ENCODE measurements at regions not wholly inside any gene's neighbourhood (a gene's known extent, or its start where the extent isn't known, plus 50 kb on each side); places are given as distances from the start of the nearest gene placed in this dataset.
"Not testable (repeated sequence)": the region's sequence is repeated elsewhere in the genome, so short reads cannot be mapped to it uniquely, and the experiment has no call there.

DNA sequence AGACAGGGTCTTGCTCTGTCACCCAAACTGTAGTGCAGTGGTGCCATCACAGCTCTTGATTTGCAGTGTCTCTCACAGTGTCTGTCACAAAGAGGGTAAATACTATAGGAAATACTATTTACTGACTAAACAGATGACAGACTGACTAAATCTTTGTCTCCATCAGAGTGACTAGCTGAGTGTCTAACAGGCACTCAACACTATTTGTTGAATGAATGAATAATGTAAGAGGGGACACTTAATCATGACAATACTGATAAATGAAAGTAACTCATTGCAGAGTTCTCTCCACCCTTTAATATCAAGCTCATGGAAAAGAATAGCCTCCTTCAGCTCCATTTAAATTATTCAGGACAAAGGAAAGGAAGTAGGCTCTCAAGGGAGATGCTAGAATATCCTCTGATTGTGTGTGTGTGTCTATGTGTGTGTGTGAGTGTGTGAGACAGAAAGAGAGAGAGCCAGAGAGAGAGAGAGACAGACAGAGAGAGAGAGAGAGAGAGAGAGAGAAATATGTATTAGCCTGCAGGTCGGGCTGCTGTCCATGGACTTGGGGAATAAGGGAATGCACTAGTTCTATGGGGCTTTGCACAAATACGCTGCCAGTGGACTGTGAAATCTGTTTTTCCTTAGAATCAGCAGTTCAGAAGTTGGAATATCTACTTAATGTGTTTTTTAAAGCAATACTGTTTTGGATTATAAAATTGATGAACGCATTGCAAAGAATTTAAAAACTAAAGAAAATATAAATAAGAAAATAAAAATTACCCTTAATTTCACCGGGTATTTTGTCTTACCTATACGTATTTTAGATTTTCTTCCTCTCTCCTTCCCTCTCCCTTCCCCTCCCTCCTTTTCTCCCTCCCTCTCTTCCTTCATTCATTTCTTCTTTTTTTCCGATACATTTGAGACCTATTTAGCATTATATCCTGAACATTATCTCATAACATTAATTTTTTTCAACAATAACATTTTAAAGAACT, 132.9 kb upstream of the LRIG1 start:
- no peak overlapping the region for H3K4me3 ChIP-seq (ENCODE audit: low read depth, low read length)
- TF ChIP-seq, protein P1, sequence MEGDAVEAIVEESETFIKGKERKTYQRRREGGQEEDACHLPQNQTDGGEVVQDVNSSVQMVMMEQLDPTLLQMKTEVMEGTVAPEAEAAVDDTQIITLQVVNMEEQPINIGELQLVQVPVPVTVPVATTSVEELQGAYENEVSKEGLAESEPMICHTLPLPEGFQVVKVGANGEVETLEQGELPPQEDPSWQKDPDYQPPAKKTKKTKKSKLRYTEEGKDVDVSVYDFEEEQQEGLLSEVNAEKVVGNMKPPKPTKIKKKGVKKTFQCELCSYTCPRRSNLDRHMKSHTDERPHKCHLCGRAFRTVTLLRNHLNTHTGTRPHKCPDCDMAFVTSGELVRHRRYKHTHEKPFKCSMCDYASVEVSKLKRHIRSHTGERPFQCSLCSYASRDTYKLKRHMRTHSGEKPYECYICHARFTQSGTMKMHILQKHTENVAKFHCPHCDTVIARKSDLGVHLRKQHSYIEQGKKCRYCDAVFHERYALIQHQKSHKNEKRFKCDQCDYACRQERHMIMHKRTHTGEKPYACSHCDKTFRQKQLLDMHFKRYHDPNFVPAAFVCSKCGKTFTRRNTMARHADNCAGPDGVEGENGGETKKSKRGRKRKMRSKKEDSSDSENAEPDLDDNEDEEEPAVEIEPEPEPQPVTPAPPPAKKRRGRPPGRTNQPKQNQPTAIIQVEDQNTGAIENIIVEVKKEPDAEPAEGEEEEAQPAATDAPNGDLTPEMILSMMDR (IDR thresholded peaks at IDR 0.05; ENCODE audit: low read depth, low read length), result no peak

DNA sequence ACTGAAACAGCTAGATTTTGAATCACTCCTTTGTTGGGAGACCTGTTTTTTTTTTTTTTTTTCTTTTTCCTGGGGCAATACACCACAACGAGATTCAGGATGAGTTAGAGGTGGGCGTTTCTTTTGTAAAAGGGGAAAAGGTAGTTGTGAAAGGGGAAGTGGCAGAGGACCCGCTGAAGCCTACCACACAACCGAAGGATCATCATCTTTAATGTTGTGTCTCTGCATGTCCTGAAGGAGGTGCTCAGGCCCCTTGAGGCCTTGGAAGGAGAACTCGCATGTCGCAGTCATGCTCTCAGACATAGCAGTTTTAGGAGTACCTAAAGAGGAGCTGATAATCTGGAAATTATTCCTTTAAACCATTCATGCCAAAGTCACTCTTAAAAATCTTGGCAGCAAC, 137.9 kb upstream of the LRIG1 start:
- no peak overlapping the region for H3K4me3 ChIP-seq (ENCODE audit: low read depth, low read length)
- TF ChIP-seq, protein P1 (IDR thresholded peaks at IDR 0.05; ENCODE audit: low read depth, low read length), result no peak

DNA sequence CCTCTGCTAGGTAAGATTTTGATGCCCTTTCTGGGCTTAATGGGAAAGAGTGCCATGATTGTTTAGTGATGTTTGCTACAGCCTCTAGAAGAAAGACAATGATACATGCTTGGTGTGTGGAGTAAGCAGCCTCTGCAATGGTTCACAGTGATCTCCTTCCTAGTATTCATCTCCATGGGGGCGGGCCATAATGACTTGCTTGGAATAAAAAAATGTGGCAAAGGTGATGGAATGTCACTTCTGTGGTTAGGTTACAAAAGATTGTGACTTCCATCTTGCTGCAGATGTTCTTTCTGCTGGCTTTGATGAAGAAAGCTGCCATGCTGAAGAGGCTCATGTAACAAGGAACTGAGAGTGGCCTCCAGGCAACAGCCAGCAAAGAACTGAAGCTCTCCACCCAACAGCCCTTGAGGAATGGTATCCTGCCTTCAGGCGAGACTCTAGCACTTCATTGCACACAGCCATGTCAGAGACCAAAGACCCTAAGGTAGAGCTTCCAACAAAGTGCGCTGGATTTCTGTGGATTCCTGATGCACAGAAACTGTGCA, 139.1 kb upstream of the LRIG1 start:
- no peak overlapping the region for H3K4me3 ChIP-seq (ENCODE audit: low read depth, low read length)
- TF ChIP-seq, protein P1 (IDR thresholded peaks at IDR 0.05; ENCODE audit: low read depth, low read length), result no peak

DNA sequence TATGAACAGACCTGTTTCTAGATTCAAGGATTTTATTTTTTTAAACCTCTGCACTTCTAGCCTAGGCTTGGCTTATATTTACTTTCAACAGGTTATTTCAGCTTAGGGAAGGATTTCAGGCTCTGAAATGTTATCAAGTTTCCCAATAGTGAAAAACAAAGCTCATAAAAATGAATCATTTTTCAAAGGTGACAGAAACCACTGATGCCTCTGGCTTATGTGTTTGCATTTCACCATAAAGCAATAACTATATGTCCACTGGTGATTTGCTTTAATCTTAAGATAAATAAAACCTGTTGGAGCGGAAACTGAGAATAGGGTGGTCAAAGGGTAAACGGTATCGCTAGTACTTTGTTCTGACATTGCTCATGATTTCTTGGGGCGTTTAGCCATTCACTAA, 141.2 kb upstream of the LRIG1 start:
- TF ChIP-seq, protein P1 (IDR thresholded peaks at IDR 0.05; ENCODE audit: low read depth, low read length), result no peak
- H3K4me3 ChIP-seq (ENCODE audit: low read depth, low read length), result no peak overlapping the region

DNA sequence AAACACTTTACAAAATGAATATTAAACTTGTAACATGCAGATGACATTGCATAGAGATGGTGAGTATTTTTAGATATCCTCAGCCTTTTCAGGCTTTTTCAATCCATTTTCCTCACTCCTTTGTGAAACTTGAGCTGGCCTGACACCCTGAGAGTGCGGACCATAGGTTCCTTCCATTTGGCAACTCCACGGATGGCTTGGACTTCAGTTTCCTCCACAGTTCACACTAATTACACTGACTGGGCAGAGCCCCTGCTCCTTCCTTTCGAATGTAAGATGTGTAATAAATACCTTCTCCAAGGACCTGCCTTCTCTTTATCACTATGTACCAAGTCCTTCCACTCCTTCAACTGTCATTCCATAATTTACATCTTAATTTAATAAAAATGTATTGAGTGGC, 141.7 kb upstream of the LRIG1 start:
- H3K4me3 ChIP-seq (ENCODE audit: low read depth, low read length), result no peak overlapping the region
- TF ChIP-seq, protein P1 (IDR thresholded peaks at IDR 0.05; ENCODE audit: low read depth, low read length), result no peak

DNA sequence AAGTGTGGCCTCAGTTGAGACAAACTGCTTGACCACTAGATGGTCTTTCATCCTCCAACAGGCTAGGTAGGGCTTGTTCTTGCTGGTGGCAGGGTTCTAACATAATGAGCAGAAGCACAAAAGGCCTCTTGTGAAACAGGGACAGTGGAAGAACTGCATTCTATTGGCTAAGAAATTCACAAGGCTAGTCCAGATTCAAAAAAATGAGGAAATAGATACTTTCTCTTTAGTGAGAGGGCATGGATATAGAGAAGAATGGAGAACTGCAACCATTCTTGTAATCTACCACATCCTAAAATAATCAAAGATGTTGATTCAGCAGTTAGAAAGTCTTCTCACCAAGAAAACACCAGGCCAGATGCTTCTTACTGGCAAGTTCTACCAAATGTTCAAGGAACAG, 143.7 kb upstream of the LRIG1 start:
- no peak overlapping the region for H3K4me3 ChIP-seq (ENCODE audit: low read depth, low read length)
- TF ChIP-seq, protein P1 (IDR thresholded peaks at IDR 0.05; ENCODE audit: low read depth, low read length), result no peak

DNA sequence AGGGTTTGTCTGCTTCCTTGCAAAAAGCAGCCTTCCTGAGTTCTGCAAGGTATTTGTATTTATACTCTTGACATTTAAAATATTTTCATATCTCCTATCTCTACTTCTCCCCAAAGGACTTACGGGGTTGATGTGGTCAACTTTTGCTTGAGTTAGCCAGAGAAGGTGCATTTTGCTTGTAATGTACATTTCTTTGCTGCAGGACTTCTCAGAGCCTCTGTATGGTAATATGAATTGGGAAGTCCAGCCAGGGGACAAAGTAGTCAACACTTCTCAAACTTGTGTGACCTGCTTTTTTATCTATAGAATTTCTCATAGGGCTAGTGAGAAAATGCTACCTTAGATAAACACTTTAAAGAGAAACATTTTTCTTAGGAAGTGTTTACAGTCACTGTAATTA, 148.2 kb upstream of the LRIG1 start:
- TF ChIP-seq, protein P1 (IDR thresholded peaks at IDR 0.05; ENCODE audit: low read depth, low read length), result no peak
- no peak overlapping the region for H3K4me3 ChIP-seq (ENCODE audit: low read depth, low read length)

DNA sequence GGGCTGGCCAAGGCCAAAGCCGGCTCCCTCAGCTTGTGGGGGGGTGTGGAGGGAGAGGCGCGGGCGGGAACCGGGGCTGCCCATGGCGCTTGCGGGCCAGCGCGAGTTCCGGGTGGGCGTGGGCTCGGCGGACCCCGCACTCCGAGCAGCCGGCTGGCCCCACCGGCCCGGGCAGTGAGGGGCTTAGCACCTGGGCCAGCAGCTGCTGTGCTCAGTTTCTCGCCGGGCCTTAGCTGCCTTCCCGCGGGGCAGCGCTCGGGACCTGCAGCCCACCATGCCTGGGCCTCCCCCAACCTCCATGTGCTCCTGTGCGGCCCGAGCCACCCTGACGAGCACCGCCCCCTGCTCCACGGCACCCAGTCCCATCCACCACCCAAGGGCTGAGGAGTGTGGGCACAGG, 150.7 kb upstream of the LRIG1 start:
- not testable (repeated sequence) for H3K4me3 ChIP-seq (ENCODE audit: low read depth, low read length)

DNA sequence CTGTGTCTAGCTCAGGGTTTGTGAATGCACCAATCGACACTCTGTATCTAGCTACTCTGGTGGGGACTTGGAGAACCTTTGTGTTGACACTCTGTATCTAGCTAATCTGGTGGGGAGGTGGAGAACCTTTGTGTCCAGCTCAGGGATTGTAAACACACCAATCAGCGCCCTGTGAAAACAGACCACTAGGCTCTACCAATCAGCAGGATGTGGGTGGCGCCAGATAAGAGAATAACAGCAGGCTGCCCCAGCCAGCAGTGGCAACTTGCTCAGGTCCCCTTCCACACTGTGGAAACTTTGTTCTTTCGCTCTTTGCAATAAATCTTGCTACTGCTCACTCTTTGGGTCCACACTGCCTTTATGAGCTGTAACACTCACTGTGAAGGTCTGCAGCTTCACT, 151.3 kb upstream of the LRIG1 start:
- not testable (repeated sequence) for H3K4me3 ChIP-seq (ENCODE audit: low read depth, low read length)
